ENCODE measurements at regions not wholly inside any gene's neighbourhood (a gene's known extent, or its start where the extent isn't known, plus 50 kb on each side); places are given as distances from the start of the nearest gene placed in this dataset.

DNA sequence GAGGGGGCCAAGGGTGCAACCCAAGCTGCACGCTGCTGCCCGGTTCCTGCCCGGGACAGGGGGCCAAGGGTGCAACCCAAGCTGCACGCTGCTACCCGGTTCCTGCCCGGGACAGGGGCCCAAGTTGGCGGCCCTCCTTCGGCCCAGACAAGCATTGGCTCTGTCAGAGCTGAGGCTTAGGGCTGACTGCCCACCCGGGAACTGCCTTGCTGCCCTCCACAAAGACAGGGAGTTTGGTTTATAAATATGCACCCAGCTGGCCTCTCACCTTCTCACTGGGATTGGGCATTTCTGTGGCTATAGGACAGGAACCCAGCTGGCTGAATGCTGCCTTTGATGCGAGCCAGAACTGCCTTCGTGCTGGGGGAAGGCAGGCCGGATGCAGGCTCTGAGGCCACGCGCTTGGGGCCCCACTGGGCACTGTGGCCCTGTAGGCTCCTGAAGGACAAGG, 105.7 kb downstream of the IRX5 start:
- H3K4me3 Mint-ChIP-seq: no peak overlapping the region
- Histone ChIP-seq H3K4me2 (replicated peaks; ENCODE audit: low read depth, low read length, poor library complexity, severe bottlenecking) (no peak overlapping the region), H3K27ac (ENCODE audit: low read length in 2 of 2) (no peak overlapping the region), H3K9ac (ENCODE audit: low read length) (no peak overlapping the region), H3K4me1 (ENCODE audit: control insufficient read depth in 2 of 2, insufficient read depth in 2 of 2, low read length in 2 of 2) (no peaks in the 10 kb centered on the region), H3K27me3 (replicated peaks in 1 of 4; ENCODE audit: control extremely low read depth in 1 of 4, control insufficient read depth in 3 of 4, insufficient read depth in 4 of 4, low read length in 3 of 4) (no peaks in the 10 kb centered on the region), H3K79me2 (ENCODE audit: control insufficient read depth, insufficient read depth, low read length) (no peaks in the 10 kb centered on the region), H4K20me1 (ENCODE audit: control insufficient read depth, insufficient read depth, low read length, poor library complexity, severe bottlenecking) (no peaks in the 10 kb centered on the region), H2AFZ (ENCODE audit: insufficient read depth, low read depth, low read length, poor library complexity, severe bottlenecking) (no peak overlapping the region), H3K9me3 (ENCODE audit: control extremely low read depth in 1 of 3, control insufficient read depth in 2 of 3, insufficient read depth in 1 of 3, low read length in 2 of 3) (no peaks in the 10 kb centered on the region), H3K36me3 (replicated peaks in 1 of 2; ENCODE audit: control extremely low read depth in 1 of 2, control insufficient read depth in 1 of 2, extremely low read depth in 1 of 2, insufficient read depth in 2 of 2, low read length in 1 of 2) (no peaks in the 10 kb centered on the region), H3K4me3 (ENCODE audit: control extremely low read depth in 1 of 5, extremely low read depth in 1 of 5, insufficient read depth in 1 of 5, low read depth in 2 of 5, low read length in 4 of 5) (no peak overlapping the region)
- ChIA-PET POLR2A (no interaction called here), CTCF (no interaction called here)
- no peaks in the 10 kb centered on the region for H3K9me3 Mint-ChIP-seq (ENCODE audit: insufficient read depth)
- H3K27me3 Mint-ChIP-seq: peaks cover 6% of the 10 kb centered on the region
- DNase-seq: no peak
- 93% methylated on average over 8 of the region's 14 CpGs for WGBS (ENCODE audit: insufficient coverage)
- H3K4me1 Mint-ChIP-seq: no peaks in the 10 kb centered on the region
- ATAC-seq (ENCODE audit: low read depth): no peak
- no peak overlapping the region for H3K27ac Mint-ChIP-seq
- intact Hi-C loops (cut with micrococcal nuclease): no loop called here
- TF ChIP-seq, protein P1, sequence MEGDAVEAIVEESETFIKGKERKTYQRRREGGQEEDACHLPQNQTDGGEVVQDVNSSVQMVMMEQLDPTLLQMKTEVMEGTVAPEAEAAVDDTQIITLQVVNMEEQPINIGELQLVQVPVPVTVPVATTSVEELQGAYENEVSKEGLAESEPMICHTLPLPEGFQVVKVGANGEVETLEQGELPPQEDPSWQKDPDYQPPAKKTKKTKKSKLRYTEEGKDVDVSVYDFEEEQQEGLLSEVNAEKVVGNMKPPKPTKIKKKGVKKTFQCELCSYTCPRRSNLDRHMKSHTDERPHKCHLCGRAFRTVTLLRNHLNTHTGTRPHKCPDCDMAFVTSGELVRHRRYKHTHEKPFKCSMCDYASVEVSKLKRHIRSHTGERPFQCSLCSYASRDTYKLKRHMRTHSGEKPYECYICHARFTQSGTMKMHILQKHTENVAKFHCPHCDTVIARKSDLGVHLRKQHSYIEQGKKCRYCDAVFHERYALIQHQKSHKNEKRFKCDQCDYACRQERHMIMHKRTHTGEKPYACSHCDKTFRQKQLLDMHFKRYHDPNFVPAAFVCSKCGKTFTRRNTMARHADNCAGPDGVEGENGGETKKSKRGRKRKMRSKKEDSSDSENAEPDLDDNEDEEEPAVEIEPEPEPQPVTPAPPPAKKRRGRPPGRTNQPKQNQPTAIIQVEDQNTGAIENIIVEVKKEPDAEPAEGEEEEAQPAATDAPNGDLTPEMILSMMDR (IDR thresholded peaks at IDR 0.05): no peak
- no peak for TF ChIP-seq EZH2 (IDR thresholded peaks at IDR 0.05; ENCODE audit: borderline replicate concordance, insufficient read depth, low read depth, low read length, poor library complexity, severe bottlenecking)

GRCh38 chr16:55037046-55037445, 106.4 kb downstream of the IRX5 start:
- H3K4me1 Mint-ChIP-seq: no peaks in the 10 kb centered on the region
- intact Hi-C loops (cut with micrococcal nuclease): no loop called here
- Histone ChIP-seq H3K4me2 (replicated peaks; ENCODE audit: low read depth, low read length, poor library complexity, severe bottlenecking) (no peak overlapping the region), H4K20me1 (ENCODE audit: control insufficient read depth, insufficient read depth, low read length, poor library complexity, severe bottlenecking) (no peaks in the 10 kb centered on the region), H3K27me3 (replicated peaks in 1 of 4; ENCODE audit: control extremely low read depth in 1 of 4, control insufficient read depth in 3 of 4, insufficient read depth in 4 of 4, low read length in 3 of 4) (no peaks in the 10 kb centered on the region), H3K4me1 (ENCODE audit: control insufficient read depth in 2 of 2, insufficient read depth in 2 of 2, low read length in 2 of 2) (no peaks in the 10 kb centered on the region), H3K36me3 (replicated peaks in 1 of 2; ENCODE audit: control extremely low read depth in 1 of 2, control insufficient read depth in 1 of 2, extremely low read depth in 1 of 2, insufficient read depth in 2 of 2, low read length in 1 of 2) (no peaks in the 10 kb centered on the region), H3K79me2 (ENCODE audit: control insufficient read depth, insufficient read depth, low read length) (no peaks in the 10 kb centered on the region), H3K9me3 (ENCODE audit: control extremely low read depth in 1 of 3, control insufficient read depth in 2 of 3, insufficient read depth in 1 of 3, low read length in 2 of 3) (no peaks in the 10 kb centered on the region), H3K4me3 (ENCODE audit: control extremely low read depth in 1 of 5, extremely low read depth in 1 of 5, insufficient read depth in 1 of 5, low read depth in 2 of 5, low read length in 4 of 5) (no peak overlapping the region), H2AFZ (ENCODE audit: insufficient read depth, low read depth, low read length, poor library complexity, severe bottlenecking) (no peak overlapping the region), H3K27ac (ENCODE audit: low read length in 2 of 2) (no peak overlapping the region), H3K9ac (ENCODE audit: low read length) (no peak overlapping the region)
- DNase-seq (no peak), ATAC-seq (ENCODE audit: low read depth) (no peak)
- H3K27me3 Mint-ChIP-seq: peaks cover 3% of the 10 kb centered on the region
- ChIA-PET CTCF (no interaction called here), POLR2A (no interaction called here)
- H3K9me3 Mint-ChIP-seq (ENCODE audit: insufficient read depth): no peaks in the 10 kb centered on the region
- no peak overlapping the region for H3K27ac Mint-ChIP-seq
- no peak overlapping the region for H3K4me3 Mint-ChIP-seq
- TF ChIP-seq, protein P1 (IDR thresholded peaks at IDR 0.05): no peak
- no peak for TF ChIP-seq EZH2 (IDR thresholded peaks at IDR 0.05; ENCODE audit: borderline replicate concordance, insufficient read depth, low read depth, low read length, poor library complexity, severe bottlenecking)
- 91% methylated on average over 1 of the region's 4 CpGs for WGBS (ENCODE audit: insufficient coverage)
